Fibroblast of the aortic adventitia (primary cell): ENCODE measurements at regions not wholly inside any gene's neighbourhood (a gene's known extent, or its start where the extent isn't known, plus 50 kb on each side); places are given as distances from the start of the nearest gene placed in this dataset.
"Not testable (repeated sequence)": the region's sequence is repeated elsewhere in the genome, so short reads cannot be mapped to it uniquely, and the experiment has no call there.

Experiments
- DNase-seq: peaks from one replicate; pipeline ENCODE4 v3.0.0-alpha.2; 2010; ENCODE audit warnings: low read depth
- H3K4me3 ChIP-seq: 2 replicates; pipeline ENCODE4 v1.5.1; 2011; ENCODE audit warnings: low read depth, mild to moderate bottlenecking, control low read depth, low read length, moderate library complexity
- CTCF ChIP-seq: IDR thresholded peaks from 2 replicates; pipeline ENCODE4 v1.5.1; 2011; ENCODE audit warnings: mild to moderate bottlenecking, low read length, control low read depth, inconsistent platforms; ENCODE audit not compliant: insufficient read depth

GRCh38 chr4:74555843-74556242 is 110.9 kb downstream of the AREG start:
- no peak overlapping the region for H3K4me3 ChIP-seq
- no peak for DNase-seq
- TF ChIP-seq CTCF = no peak

GRCh38 chr4:74559853-74560252 is 114.9 kb downstream of the AREG start:
- no peak for TF ChIP-seq CTCF
- no peak overlapping the region for H3K4me3 ChIP-seq
- no peak for DNase-seq

GRCh38 chr4:74567981-74568380 is 123.0 kb downstream of the AREG start:
- H3K4me3 ChIP-seq = no peak overlapping the region
- DNase-seq = no peak
- no peak for TF ChIP-seq CTCF

GRCh38 chr4:74570095-74570494 is 125.2 kb downstream of the AREG start:
- no peak for DNase-seq
- TF ChIP-seq CTCF = no peak
- H3K4me3 ChIP-seq = no peak overlapping the region

- no peak for TF ChIP-seq CTCF
- H3K4me3 ChIP-seq = no peak overlapping the region
- no peak for DNase-seq
Observed at GRCh38 chr4:74578329-74578728, 133.4 kb downstream of the AREG start.

- not testable (repeated sequence) for H3K4me3 ChIP-seq, DNase-seq
Observed at GRCh38 chr4:74578865-74579264, 133.9 kb downstream of the AREG start.

GRCh38 chr4:74583089-74583700 is 138.3 kb downstream of the AREG start:
- peak; percentile 33 for DNase-seq
- H3K4me3 ChIP-seq = no peak overlapping the region
- no peak for TF ChIP-seq CTCF
